Cardiac muscle cell (in vitro differentiated cells and primary cell): ENCODE measurements at regions not wholly inside any gene's neighbourhood (a gene's known extent, or its start where the extent isn't known, plus 50 kb on each side); places are given as distances from the start of the nearest gene placed in this dataset.

ENCODE experiments used
- DNase-seq, 2 donors: peaks; one replicate each; pipeline versions ENCODE4 v3.0.0 to v3.0.0-alpha.2; 2010 to 2017; ENCODE audit warnings: low read depth in 1 of 2, low spot score in 1 of 2
- H3K27ac ChIP-seq: fragments of 200-600 bp; sonication (generic); 2 replicates; pipeline ENCODE4 v1.5.1; 2016
- H3K27me3 ChIP-seq: fragments of 200-600 bp; sonication (generic); 2 replicates; pipeline ENCODE4 v1.6.0; 2016; ENCODE audit warnings: control low read depth
- H3K36me3 ChIP-seq: fragments of 200-600 bp; sonication (generic); 2 replicates; pipeline ENCODE4 v1.5.1; 2016; ENCODE audit warnings: control low read depth
- H3K4me1 ChIP-seq: fragments of 200-600 bp; sonication (generic); 2 replicates; pipeline ENCODE4 v1.8.1; 2017; ENCODE audit warnings: low read depth, mild to moderate bottlenecking, mixed run types
- H3K4me3 ChIP-seq: fragments of 200-600 bp; sonication (generic); 2 replicates; pipeline ENCODE4 v1.5.1; 2016; ENCODE audit warnings: mild to moderate bottlenecking
- H3K9me3 ChIP-seq: fragments of 200-600 bp; sonication (generic); 2 replicates; pipeline ENCODE4 v1.5.1; 2017; ENCODE audit warnings: low read depth, mild to moderate bottlenecking, control low read depth
- CTCF ChIP-seq: IDR thresholded peaks from 2 replicates; pipeline ENCODE4 v1.5.1; 2012; ENCODE audit warnings: low read depth, mild to moderate bottlenecking, low read length

- no peaks in the 10 kb centered on the region for H3K27me3 ChIP-seq
- no peak for TF ChIP-seq CTCF
- H3K4me1 ChIP-seq: no peaks in the 10 kb centered on the region
- H3K36me3 ChIP-seq: no peaks in the 10 kb centered on the region
- no peaks in the 10 kb centered on the region for H3K9me3 ChIP-seq
- DNase-seq: no peak
- no peak overlapping the region for H3K4me3 ChIP-seq
- no peak overlapping the region for H3K27ac ChIP-seq
Measured at GRCh38 chr9:31390403-31391025, 993.9 kb upstream of the ACO1 start.

DNA sequence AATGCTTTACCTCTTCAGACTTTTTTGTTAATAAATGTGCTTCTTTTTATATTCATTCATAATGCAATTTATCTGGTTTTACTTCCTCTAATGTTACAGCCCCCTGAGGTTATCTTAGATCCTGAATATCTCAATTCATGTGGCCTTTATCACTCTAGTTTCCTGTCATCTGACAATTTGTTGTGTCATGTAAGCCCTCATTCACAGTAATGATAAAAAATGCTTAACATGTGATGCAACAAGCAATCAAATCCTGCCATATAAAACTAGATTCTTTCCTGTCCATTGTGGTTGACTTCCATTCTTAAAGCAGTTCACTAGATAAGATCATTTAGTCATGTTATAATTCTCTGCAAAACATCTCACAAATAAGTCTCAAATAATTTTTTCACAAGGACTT, 991.2 kb upstream of the ACO1 start:
- DNase-seq: peak in 1 of 2 donors; percentile 10
- no peak overlapping the region for H3K4me3 ChIP-seq
- no peaks in the 10 kb centered on the region for H3K9me3 ChIP-seq
- H3K27ac ChIP-seq: no peak overlapping the region
- TF ChIP-seq CTCF: no peak
- H3K4me1 ChIP-seq: no peaks in the 10 kb centered on the region
- H3K27me3 ChIP-seq: no peaks in the 10 kb centered on the region
- H3K36me3 ChIP-seq: no peaks in the 10 kb centered on the region

- no peaks in the 10 kb centered on the region for H3K36me3 ChIP-seq
- H3K4me1 ChIP-seq: no peaks in the 10 kb centered on the region
- TF ChIP-seq CTCF: no peak
- no peak overlapping the region for H3K27ac ChIP-seq
- H3K4me3 ChIP-seq: no peak overlapping the region
- no peaks in the 10 kb centered on the region for H3K9me3 ChIP-seq
- H3K27me3 ChIP-seq: no peaks in the 10 kb centered on the region
- peak in 1 of 2 donors; percentile 71 for DNase-seq
Measured at GRCh38 chr9:31394015-31394473, 990.4 kb upstream of the ACO1 start.

DNA sequence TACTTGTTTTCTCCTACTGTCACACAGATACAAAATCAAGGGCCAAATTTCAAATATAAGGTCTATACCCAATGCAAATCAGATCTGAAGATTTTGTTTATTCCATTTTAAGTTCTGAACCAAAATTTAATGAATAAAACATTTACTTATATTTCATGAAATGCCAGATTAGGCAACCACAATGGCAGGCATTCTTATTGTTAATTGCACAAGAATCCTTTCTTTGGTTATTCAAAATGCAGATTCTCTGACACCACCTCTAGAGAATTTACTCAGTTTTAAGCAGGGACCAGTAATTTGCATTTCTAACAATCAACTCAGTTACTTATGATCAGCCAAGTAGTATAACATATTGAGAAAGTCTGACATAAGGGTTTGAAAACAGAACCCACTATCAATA, 972.4 kb upstream of the ACO1 start:
- H3K27ac ChIP-seq: no peak overlapping the region
- no peaks in the 10 kb centered on the region for H3K4me1 ChIP-seq
- H3K9me3 ChIP-seq: no peaks in the 10 kb centered on the region
- H3K36me3 ChIP-seq: no peaks in the 10 kb centered on the region
- no peak for TF ChIP-seq CTCF
- no peak for DNase-seq
- no peaks in the 10 kb centered on the region for H3K27me3 ChIP-seq
- H3K4me3 ChIP-seq: no peak overlapping the region

DNA sequence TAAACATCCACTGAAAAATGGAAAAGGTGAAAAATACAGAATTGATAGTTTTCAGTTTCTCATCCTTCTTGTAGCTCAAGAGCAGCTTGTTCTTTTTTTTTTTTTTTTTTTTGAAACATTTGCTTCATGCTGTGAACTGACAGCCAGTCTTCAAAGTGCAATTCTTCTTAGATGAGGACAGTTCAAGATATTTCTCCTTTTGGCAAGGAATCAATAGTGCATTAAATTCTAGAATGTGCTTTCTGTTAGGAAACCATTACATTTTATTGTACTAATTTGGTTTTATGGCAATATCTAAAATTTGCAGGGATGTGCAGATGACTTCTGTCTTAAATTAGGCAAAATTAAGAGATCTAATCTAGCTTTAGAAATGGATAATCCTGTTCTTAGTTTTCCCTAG, 969.3 kb upstream of the ACO1 start:
- H3K27me3 ChIP-seq: no peaks in the 10 kb centered on the region
- no peaks in the 10 kb centered on the region for H3K9me3 ChIP-seq
- no peaks in the 10 kb centered on the region for H3K36me3 ChIP-seq
- H3K4me1 ChIP-seq: no peaks in the 10 kb centered on the region
- DNase-seq: no peak
- no peak overlapping the region for H3K27ac ChIP-seq
- no peak overlapping the region for H3K4me3 ChIP-seq
- TF ChIP-seq CTCF: no peak
